DMS79 treated with DMSO at 0.1 percent for 48 hours (cell line): ENCODE measurements at regions not wholly inside any gene's neighbourhood (a gene's known extent, or its start where the extent isn't known, plus 50 kb on each side); places are given as distances from the start of the nearest gene placed in this dataset.

Experiments used
- DNase-seq: peaks from one replicate; lab custom pipeline; 2025; lab: John Stamatoyannopoulos, UW

DNA sequence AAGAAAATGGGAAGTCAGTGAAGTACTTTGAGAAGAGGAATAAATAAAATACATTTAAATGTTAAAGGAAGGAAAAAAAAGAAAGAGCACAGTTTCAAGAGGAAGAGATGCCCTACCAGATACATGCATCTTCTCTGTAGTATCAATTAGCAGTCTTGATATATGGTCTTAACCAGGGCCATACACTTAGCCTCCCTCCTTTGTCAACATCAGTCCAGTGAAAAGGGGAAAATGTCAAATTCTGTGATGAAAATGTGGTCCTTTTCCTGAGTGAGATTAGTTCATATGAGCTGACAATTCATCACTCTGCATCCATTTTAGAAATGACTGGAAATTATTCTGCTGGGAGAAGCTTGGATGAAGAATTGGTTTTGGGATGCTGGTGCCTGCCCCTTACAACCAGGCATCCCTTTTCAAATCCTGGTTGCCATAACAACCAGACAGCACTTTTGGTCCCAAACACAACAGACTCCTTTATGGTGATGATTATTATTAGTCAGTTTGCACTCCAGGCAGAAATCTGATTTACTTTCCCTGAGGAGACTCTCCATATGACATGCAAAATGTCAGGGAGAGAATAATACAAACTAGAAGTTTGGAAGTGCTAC lies 933.6 kb upstream of the CDH8 start:
- no peak for DNase-seq

DNA sequence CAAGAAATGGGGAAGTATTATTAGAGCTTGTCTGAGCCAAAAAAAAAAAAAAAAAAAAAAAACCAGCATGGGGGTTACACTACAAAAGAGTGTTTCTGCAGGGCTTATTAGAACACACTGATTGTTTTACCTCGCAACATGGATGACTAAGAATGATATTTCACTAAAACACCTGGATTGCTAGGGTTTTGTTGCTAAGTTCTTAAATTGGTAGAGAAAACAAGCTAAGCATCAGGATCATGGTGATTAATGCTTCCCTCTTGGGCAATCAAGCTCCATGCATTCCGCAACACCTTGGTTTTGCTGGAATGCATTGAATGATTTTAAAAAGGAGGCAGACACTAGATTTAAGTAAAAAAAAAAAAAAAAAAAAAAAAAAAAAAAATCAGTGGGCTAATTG lies 931.4 kb upstream of the CDH8 start:
- DNase-seq, result no peak

DNA sequence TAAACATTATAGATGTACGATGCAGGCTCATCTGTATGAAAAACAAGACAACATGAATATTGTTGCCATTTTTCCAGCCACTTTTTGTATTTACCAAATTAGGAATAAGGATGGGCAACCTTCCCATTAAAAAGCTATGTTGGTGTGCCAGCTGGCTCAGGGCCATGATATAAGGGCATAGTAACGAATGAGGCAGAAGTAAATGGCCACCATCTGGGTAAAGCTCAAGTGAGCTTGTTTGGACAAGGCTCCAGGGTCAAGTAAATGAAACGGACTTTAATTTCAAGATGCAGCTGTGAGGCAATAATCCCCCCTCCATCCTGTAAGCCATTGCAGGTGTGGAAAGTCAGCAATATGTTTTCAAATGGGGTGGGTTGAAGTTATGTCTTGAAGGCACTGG lies 930.9 kb upstream of the CDH8 start:
- DNase-seq, result peak; percentile 76

DNA sequence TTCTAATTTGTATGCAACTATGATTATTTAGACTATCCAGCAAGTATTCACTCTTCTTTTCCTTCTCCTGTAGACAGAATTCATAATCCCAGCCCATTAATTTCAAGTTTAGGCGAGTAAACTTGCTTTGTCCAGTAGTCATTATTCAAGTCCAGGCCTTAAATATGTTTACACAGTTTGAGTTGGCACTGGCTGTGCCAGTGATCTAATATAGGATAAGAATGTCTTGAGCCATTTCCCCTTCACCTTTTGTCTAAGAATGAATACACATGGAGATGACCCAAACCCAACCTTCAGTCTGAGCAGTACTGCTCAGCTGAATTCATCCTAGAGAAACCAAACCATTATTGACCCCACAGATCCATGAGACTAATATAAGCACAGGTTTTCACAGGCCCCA lies 930.4 kb upstream of the CDH8 start:
- DNase-seq, result no peak

DNA sequence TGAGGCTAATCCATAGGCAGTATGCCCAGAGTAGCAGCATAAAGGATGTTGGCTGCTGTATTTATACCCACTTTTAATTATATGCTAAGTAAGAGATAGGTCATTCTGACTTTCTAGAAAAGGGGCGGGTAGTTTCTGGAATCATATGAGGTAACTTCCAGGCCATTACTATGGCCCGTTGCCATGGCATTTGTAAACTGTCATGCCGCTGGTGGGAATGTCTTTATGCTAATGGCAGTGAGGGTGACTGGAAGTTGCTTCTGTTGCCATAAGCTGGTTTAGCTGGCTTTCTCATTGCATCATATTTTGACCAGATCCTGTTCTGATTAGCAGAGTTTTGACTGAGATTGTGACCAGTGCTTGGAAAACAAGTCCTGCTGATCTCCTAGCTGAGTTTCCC lies 929.6 kb upstream of the CDH8 start:
- no peak for DNase-seq

DNA sequence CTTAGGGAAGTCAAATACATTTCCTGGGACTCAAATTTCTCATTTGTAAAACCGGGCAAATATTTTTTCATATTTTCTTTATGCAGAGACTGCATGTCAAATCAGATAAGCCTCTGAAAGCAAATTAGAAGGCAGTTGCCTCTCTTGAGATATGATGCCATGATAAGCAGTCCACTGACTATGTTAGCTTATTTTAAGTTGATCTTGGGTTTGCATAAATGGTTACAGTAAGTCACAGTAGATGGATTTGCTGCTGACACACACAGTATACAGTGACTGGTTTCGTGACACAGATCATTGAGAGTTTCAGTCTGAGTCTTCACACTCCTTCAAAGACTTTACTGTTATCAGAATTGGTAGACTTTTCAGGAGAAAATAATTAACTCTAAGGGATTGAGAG lies 927.6 kb upstream of the CDH8 start:
- DNase-seq, result no peak

DNA sequence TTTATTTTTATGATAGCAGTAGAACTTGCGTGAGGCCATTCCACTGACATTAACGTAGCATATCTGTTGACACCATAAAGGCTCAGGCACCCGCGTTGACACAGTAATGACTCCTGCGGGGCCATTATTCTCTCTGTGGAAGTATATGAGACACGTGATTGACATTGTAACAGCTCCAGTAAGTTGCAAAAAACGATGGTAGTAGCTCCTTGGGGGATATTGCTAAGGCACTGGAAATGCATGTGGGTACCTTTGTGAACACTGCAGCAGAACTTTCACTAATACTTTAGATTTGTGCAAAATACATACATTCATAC lies 918.8 kb upstream of the CDH8 start:
- DNase-seq, result no peak

DNA sequence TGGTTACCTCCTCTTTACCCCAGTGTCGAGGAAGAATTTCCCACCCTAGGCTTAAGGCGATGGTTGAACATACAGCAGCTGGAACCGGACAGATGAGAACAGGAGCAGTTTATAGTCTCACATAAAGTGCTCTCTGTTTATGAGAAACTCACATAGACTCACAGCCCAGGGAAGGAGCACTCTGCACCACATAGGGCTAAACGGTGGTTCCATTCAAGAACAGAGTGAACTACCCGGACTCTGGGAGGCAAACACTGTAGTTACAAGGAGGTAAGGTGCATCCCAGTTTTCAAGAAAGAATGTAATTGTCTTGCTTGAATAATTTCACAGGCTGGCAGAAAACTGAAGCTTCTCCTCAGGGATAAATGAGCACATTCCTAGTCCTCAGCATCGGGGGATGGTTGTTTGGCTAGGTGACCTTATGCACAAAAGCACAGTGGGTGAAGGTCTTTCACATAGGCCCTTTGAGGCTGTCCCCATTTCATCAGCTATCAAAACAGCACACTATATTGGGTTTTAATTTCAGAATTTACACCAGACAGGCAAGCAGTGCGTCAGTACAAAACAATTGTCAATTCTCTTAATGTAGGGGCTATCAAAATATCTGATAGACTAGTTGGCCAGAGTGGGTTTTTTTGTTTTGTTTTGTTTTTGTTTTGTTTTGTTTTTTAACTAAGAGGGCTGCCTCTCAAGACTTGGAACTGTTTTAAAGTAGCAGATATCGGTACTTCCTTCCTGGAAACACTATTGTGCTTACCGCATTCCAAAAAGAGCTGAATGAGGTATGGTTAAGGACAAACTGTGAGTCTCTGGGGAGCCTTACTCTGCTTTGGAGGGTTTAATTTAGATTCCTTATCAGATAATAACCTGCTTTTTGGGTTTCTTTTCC lies 918.1 kb upstream of the CDH8 start:
- DNase-seq, result no peak

DNA sequence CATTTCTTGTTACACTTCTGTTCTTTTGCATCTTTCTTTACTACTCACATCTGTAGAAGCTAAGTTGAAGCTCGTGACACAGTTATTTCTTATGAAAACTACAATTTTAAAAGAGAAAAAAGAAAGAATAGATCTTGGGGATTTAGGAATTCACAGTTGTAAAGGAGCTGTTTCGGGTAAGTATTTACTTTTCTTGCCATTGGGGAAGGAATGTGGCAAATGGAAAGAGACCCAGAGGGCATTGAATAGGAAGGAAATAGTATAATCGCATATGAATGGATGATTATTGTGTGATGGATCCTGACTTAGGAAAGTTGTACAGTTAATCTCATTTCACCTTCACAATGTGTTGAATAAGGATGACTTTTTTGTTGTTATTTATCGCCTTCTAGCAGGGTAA lies 914.1 kb upstream of the CDH8 start:
- no peak for DNase-seq

DNA sequence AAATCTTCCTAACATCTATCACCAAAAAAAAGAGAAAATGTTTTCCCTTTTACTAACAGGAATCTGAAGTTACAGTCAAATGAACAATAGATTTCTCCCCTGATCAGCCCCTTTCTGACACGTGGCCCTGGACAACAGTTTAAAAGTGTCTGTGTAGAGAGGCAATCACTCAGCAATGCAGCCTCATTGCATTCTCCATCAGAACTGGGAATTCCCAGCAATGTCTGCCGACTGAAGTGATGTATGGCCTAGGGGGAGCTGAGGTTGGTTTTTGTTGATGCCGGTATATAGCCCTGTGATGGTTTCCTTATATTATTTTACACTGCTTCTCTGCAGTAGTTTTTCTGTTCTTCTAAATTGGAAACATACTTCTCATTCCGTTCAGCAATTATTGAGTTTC lies 904.3 kb upstream of the CDH8 start:
- DNase-seq, result no peak

DNA sequence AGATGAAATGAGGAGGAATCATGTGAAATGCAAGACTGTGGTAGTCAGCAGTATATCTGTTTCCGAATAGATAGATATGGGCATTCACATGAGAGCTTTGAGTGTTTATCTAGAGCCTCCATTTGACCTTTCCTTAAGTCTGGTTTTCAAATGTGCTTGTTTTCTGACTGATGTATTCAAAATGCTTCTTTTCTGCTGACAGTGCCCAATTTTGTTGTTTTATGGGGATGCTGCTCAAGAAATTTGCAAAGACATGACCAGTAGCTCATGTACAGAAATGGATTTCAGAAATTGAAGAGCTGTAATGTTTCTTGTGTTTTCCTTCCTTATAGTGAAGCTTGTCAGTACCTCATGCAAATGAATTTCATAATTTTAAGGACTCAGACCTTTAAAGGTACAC lies 903.4 kb upstream of the CDH8 start:
- no peak for DNase-seq

DNA sequence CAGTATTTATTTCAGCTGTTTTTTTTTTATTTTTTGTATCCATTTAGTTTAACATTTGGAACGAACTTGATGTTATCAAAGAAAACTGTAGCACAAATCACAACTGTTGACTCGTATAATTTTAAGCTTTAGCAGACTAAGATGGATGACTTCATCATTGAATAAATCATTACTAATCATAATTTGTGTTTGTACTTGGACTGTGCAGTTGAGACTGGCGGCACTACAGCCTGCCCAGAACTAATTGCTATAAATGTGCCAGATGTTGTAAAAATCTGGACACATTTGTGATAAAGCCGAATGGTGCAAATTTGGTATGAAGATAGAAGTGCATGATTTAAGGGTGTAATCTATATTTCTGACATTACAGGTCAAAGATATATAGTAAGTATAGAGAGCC lies 897.7 kb upstream of the CDH8 start:
- no peak for DNase-seq

DNA sequence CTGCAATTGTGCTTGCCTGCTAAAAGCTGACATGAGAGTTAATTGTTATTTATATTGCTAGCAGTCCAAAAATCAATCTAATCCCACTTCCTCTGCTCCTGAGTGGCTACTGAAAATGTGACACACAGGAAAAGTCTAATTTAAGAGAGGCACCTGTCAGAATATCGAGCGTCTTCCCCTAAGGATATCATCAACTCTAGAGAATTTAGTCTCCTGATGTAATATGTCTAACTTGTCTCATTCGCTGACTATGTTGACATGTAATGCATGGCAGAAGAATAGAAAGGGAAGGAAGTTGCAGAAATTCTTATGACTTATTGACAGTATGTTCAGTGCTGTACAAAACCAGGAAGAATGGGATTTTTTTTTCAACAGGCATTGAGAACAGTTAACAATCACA lies 893.4 kb upstream of the CDH8 start:
- no peak for DNase-seq

DNA sequence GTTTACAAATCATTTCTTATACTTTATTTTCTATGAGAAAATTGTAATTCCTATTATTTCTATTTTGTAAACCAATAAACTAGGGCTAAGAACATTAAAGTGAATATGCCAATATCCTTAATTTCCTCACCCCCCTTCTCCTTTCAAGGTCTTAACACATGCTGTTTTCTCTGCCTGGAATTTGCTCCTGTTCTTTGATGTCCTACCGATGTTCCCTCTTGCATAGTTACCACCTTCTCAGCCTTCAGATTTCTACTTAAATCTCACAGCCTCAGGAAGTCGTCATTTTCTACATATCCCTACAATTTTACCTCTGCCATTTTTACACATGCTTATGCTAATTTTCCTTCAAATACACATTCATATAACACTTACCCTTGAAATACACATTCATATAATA lies 890.9 kb upstream of the CDH8 start:
- no peak for DNase-seq

DNA sequence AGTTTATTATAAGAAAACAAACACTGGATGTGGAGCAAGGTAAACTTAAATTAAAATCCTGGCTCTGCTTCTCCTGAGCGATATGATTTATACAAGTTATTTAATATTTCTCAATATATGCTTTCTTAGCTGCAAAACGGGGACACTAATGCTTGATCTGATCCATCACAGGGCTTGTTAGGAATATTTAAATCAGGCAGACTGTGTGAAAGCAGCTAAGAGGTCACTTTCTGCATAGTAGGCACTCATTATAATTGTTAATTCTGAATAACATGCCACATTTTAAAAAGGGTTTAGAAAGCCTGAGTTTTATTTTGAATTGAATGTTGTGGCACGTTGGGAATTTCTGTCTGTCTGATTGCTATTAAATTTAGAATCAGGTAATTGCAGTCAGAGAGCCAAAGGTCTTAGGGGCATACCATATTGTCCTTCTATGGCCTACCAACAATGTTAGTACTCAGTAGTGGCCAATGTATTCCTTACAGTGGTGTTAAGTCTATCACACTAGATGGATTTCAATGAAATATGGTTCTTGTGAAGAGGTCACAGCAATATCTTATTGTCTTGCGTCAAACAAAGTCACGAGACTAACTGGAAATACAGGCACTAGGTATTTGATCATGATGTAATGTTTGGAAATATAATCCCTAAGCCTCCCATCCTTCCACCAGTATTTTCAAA lies 890.0 kb upstream of the CDH8 start:
- DNase-seq, result no peak

DNA sequence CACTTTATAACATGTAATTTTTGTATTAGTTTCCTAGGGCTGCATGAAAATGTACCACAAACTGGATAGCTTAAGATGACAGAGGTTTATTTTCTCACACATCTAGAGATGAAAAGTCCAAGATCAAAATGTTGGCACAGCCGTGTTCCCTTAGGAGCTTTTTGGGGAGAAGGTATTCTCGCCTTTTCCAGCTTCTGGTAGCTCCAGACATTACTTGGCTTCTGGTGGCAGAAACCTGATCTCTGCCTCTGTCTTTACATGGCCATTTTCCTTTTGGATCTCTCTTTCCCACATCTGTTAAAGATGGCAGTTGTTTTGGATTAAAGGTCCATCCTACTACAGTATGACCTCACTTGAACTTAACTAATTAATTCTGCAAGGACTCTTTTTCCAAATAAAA lies 885.7 kb upstream of the CDH8 start:
- no peak for DNase-seq

DNA sequence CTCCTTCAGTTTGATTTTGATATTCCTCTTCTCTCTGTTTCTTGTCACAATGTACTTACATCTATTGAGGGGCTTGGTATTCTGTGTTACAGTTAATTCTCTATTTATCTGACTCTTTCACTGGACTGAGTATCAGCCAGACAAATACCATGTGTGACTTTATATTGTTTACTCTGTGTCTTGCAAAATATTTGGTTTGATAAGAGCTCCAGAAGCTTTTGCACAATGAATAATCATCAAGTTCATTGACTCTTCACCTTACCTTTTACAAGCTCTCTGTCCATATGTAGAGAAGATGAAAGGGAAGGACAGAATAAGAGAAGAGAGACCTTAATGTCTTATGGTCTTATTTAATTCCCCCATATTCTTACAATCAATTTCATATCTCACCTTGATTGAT lies 877.7 kb upstream of the CDH8 start:
- DNase-seq, result no peak

DNA sequence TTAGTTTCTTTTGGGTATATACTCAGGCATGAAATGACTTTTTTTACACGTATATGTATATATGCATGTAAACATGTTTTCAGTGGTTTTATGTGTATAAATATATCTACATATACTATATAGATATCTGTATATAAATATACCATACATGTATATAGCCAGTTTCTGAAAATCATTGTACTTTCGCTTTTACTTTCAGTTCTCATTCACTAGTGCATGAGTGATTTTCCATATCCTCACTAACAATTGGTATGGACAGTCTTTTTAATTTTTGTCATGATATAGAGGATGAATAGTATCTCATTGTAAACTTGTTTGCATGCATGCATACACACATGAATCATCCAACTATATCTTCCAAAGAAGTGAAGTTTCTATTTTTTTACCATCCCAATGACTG lies 877.1 kb upstream of the CDH8 start:
- no peak for DNase-seq

DNA sequence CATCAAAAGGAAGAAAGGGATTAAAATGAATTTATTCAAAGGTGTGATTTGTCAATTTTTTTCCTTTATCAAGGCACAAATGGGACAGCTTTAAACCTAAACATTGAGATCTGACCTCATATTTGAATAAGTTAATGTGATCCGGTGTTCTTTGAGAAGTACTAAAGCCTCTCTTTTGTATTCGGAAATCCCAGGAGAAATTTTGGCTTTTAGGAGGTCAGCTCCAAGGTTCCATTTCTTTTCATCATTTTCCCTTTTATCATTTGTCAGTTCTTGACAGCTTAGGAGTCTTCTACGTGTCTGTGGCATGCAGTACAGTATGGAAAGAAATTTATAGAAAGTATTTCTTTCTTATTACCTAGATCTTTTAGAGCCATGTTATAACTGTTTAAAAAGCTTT lies 873.4 kb upstream of the CDH8 start:
- no peak for DNase-seq

DNA sequence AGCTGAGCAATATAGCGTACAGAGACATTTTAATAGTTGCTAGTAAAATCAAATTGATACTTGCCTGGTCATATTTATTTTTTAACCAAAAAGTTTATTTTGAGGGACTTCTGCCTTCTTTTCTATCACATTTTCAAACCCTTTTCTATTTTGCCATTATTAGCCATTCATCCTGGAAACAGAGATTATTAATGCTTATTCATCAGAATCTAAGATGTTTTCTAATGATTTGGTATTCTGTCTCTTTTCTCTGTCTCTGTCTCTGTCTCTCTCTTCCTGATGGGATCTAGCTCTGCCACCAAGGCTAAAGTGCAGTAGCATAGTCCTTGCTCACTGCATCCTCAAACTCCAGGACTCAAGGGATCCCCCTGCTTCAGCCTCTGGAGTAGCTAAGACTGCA lies 871.3 kb upstream of the CDH8 start:
- no peak for DNase-seq

DNA sequence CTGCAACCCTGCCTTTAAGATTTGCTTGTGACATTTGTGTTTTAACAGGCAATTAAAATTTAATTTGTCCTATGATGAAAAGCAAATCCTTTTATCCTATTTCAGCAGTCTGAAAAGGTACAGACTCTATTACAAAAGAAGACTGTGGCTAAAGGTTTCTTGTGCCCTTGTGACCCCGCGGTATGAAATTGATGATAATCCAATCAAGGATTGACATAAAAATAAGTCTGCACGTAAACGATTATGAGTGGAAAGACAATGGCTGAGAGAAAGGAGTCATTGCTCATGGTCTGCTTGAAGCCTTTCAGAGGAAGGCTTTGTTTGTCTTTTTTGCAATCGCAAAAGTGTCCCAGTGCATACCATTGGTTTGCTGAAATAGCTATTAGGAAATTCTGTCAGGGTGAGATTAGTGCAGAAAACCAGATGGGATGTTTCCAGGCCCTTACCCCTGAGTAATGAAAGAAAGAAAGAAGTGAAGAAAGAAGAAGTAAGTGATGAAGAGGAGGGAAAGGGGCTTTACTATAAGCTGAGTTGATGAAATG lies 867.8 kb upstream of the CDH8 start:
- DNase-seq, result no peak

DNA sequence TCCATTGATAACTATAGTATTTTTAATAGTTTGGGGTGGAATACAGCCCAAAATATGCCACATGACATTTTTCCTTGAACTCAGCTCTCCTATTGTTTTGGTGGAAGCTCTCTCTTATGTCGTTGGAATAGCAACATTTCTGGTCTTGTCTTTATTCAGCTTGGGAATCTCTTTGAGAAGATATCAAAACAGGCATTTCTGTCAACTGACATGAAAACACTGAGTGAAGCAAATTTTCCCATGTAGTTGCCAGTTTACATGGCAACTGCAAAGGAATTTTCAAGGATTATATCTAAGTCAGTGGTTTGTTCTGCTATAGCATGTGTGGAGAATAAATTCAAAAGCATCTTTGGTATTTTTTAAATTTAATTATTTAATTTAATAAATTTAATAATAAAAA lies 863.5 kb upstream of the CDH8 start:
- DNase-seq, result no peak

DNA sequence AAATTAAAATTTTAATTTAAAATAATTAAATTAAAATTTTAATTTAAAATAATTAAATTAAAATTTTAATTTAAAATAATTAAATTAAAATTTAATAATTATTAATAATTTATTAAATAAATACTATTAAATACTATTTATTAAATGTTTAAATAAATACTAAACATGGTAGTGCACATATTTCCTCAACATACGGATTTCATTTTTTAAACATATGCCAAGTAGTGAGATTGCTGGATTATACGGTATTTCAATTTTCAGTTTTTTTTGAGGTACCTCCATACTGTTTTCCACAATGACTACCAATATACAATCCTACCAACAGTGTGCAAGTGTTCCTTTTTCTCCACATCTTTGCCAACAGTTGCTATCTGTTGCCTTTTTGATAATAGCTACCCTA lies 852.9 kb upstream of the CDH8 start:
- DNase-seq, result no peak
